Heart left ventricle (tissue), 16 donors: ENCODE measurements at regions not wholly inside any gene's neighbourhood (a gene's known extent, or its start where the extent isn't known, plus 50 kb on each side); places are given as distances from the start of the nearest gene placed in this dataset.

ENCODE experiments used
- ATAC-seq, 4 donors: fragments of 200-7000 bp; cut with Tn5 transposase; one replicate each; pipeline ENCODE4 v1.9.1; 2020 to 2022; ENCODE audit warnings: moderate library complexity in 4 of 4, mild to moderate bottlenecking in 3 of 4, moderate number of reproducible peaks in 1 of 4
- DNase-seq, 5 donors: peaks; one replicate each; pipeline ENCODE4 v3.0.0-alpha.2; 2020
- H3K27ac ChIP-seq, 12 donors: fragments of 200-600 bp; sonication (generic) in 4 of 12; one replicate each; pipeline versions ENCODE4 v1.5.0 to v1.8.0; 2016 to 2022; ENCODE audit warnings: mild to moderate bottlenecking in 2 of 12
- H3K27me3 ChIP-seq, 9 donors: fragments of 200-600 bp; sonication (generic) in 2 of 9; one replicate each; pipeline versions ENCODE4 v1.5.1 to v1.8.0; 2016 to 2022; ENCODE audit warnings: mild to moderate bottlenecking in 3 of 9
- H3K36me3 ChIP-seq, 9 donors: fragments of 200-600 bp; sonication (generic) in 2 of 9; one replicate each; pipeline versions ENCODE4 v1.5.0 to v1.8.0; 2018 to 2022; ENCODE audit warnings: mild to moderate bottlenecking in 2 of 9
- H3K4me1 ChIP-seq, 12 donors: fragments of 200-600 bp; sonication (generic) in 4 of 12; one replicate each; pipeline versions ENCODE4 v1.5.0 to v1.8.0; 2016 to 2022; ENCODE audit warnings: mild to moderate bottlenecking in 3 of 12
- H3K4me3 ChIP-seq, 12 donors: fragments of 200-600 bp; sonication (generic) in 4 of 12; one replicate each; pipeline versions ENCODE4 v1.5.0 to v1.8.0; 2017 to 2022; ENCODE audit warnings: mild to moderate bottlenecking in 9 of 12, moderate library complexity in 4 of 12
- H3K9me3 ChIP-seq, 12 donors: fragments of 200-600 bp; sonication (generic) in 4 of 12; one replicate each; pipeline versions ENCODE4 v1.5.0 to v1.8.0; 2016 to 2022; ENCODE audit warnings: mild to moderate bottlenecking in 1 of 12
- CTCF ChIP-seq, 12 donors: fragments of 200-600 bp; sonication (generic) in 4 of 12; IDR thresholded peaks; one replicate each; pipeline versions ENCODE4 v1.5.0 to v1.8.0; 2018 to 2022; ENCODE audit warnings: antibody characterized with exemption in 12 of 12, mild to moderate bottlenecking in 5 of 12
- POLR2A ChIP-seq, 2 donors: fragments of 450-650 bp; IDR thresholded peaks; one replicate each; pipeline ENCODE4 v1.6.1; 2017; ENCODE audit warnings: antibody characterized with exemption in 2 of 2, mild to moderate bottlenecking in 2 of 2, moderate library complexity in 2 of 2
- WGBS, 4 donors: extraction: QIAGEN DNeasy Blood & Tissue Kit in 2 of 4; methylation state at CpG; one replicate each; pipeline versions ENCODE4 v1.1.5 to v1.1.7; 2013 to 2018; 5-methylcytosine and 5-hydroxymethylcytosine counted together
- intact Hi-C, 10 donors: fragments of 100-400 bp; cut with DNase I; formaldehyde crosslinking; loops; one replicate each; pipeline versions ENCODE4 v1.11.1 to v1.14.2; 2022
- donor health status: ischemic (EF 13 %, LVEDD 7.1; RV severe dilation, severe dysfunction).
- donor health status: healthy with polysubstance abuse.
- donor health status: DM: no; HTN: yes; CAD: no.
- donor health status: DM: no; HTN: no; CAD: no.
- donor health status: ischemic (EF 25% LVEDD 6.9; RV normal size, moderate dysfunction).
- donor health status: ischemic (EF 25% LVEDD 5.7; RV mildly dilated, moderate dysfunction).
- donor health status: healthy.
- donor health status: DM: yes; HTN: yes; CAD: no.
- donor health status: ischemic (EF 35%, LVEDD 5.7; RV mildly dilated, moderate dysfunction).
- donor health status: nonischemic (EF 11% LVEDD 7.7; RV severe dilation, severe dysfunction).
- donor health status: DM: yes; HTN: yes; CAD: no.
- donor health status: PGD.
- donor health status: ischemic (EF 29% LVEDD 5.4; RV normal size, mild dysfunction).
- donor health status: nonischemic (EF 23%, LVEDD 6.1; RV moderate dilation, normal function).

- no peaks in the 10 kb centered on the region for H3K4me1 ChIP-seq
- H3K27ac ChIP-seq, result no peak overlapping the region
- DNase-seq (no peak), ATAC-seq (no peak)
- peaks cover 0 to 15% (median 2%) of the 10 kb centered on the region in 12 donors for H3K9me3 ChIP-seq
- 46 to 51% (median 49%) methylated on average over 4 of the region's 4 CpGs for WGBS, 4 donors
- no peak overlapping the region for H3K4me3 ChIP-seq
- TF ChIP-seq CTCF (IDR thresholded peaks at IDR 0.05), result no peak
- TF ChIP-seq POLR2A (IDR thresholded peaks at IDR 0.05), result no peak
- intact Hi-C loops, result no loop called here
- H3K27me3 ChIP-seq, result no peaks in the 10 kb centered on the region
- H3K36me3 ChIP-seq, result no peaks in the 10 kb centered on the region
These were observed 746.1 kb upstream of the EPHA5 start for GRCh38 chr4:66416425-66416824.

- Histone ChIP-seq H3K4me3 (no peak overlapping the region), H3K4me1 (no peaks in the 10 kb centered on the region), H3K9me3 (peaks cover 0 to 3% (median 0%) of the 10 kb centered on the region in 12 donors), H3K27me3 (no peaks in the 10 kb centered on the region), H3K27ac (no peak overlapping the region), H3K36me3 (no peaks in the 10 kb centered on the region)
- intact Hi-C loops, result no loop called here
- 68 to 74% (median 71%) methylated on average over 5 of the region's 5 CpGs for WGBS, 4 donors
- no peak for DNase-seq
- TF ChIP-seq CTCF (IDR thresholded peaks at IDR 0.05) (no peak), POLR2A (IDR thresholded peaks at IDR 0.05) (no peak)
- no peak for ATAC-seq
These were observed 733.9 kb upstream of the EPHA5 start for GRCh38 chr4:66404141-66404540.

- H3K27ac ChIP-seq, result no peak overlapping the region
- 15 to 40% (median 31%) methylated on average over 1 of the region's 1 CpG for WGBS, 4 donors
- H3K4me3 ChIP-seq, result no peak overlapping the region
- intact Hi-C loops, result no loop called here
- no peaks in the 10 kb centered on the region for H3K27me3 ChIP-seq
- H3K4me1 ChIP-seq, result no peaks in the 10 kb centered on the region
- no peak for ATAC-seq
- no peaks in the 10 kb centered on the region for H3K36me3 ChIP-seq
- no peak for DNase-seq
- peaks cover 0 to 9% (median 0%) of the 10 kb centered on the region in 12 donors for H3K9me3 ChIP-seq
- no peak for TF ChIP-seq POLR2A (IDR thresholded peaks at IDR 0.05)
- TF ChIP-seq CTCF (IDR thresholded peaks at IDR 0.05), result no peak
These were observed 706.6 kb upstream of the EPHA5 start for GRCh38 chr4:66376921-66377320.

- no peak for DNase-seq
- Histone ChIP-seq H3K4me3 (no peak overlapping the region), H3K4me1 (no peaks in the 10 kb centered on the region), H3K27me3 (no peaks in the 10 kb centered on the region), H3K9me3 (peaks cover 0 to 9% (median 0%) of the 10 kb centered on the region in 12 donors), H3K27ac (no peak overlapping the region), H3K36me3 (no peaks in the 10 kb centered on the region)
- no peak for TF ChIP-seq CTCF (IDR thresholded peaks at IDR 0.05)
- TF ChIP-seq POLR2A (IDR thresholded peaks at IDR 0.05), result no peak
- intact Hi-C loops, result no loop called here
- ATAC-seq, result no peak
These were observed 706.1 kb upstream of the EPHA5 start for GRCh38 chr4:66376396-66376795.
